Renal cortex interstitium (tissue), 11 donors: ENCODE measurements at regions not wholly inside any gene's neighbourhood (a gene's known extent, or its start where the extent isn't known, plus 50 kb on each side); places are given as distances from the start of the nearest gene placed in this dataset.

Experiments
- DNase-seq, 11 donors: peaks; one replicate each; pipeline ENCODE4 v3.0.0-alpha.2; 2013; ENCODE audit warnings: low read depth in 9 of 11, low spot score in 4 of 11; ENCODE audit errors: extremely low read depth in 1 of 11

DNA sequence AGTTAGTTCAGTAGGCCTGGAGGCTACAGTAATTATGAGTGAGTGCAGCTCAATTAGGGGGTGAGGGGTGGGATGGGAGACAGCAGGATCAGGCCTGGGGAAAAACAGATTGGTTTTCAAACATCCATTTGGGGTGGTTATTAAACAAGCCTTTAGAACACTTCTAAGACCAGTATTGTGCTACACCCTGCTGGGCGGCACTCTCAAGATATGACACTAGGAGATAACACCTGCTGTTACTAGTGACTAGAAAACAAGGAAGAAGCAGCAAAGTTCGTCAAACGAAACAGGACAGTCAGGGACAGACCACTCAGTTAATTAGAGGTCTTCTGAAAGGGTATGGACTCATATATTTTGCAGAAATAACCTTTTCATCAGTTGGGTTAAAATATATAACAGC, 353.6 kb downstream of the PTEN start:
- no peak for DNase-seq

DNA sequence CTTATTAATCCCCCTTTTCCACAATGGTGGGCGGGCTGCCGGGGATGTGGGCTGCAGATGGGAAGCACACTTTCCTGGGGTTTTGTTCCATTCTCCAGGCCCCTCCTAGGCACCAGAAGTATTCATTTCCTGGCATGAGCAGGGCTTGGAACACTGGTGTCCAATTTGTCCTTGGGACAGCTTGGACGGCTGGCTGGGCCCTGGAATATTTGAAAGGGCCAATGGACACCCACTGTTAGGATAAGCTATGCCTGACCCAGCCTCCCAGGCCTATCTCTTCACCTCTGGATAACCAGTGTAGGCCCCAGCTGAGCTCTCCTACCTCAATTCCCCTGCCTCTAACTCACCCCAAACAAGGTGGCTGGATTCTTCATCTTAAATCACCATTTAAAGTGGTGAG, 354.9 kb downstream of the PTEN start:
- no peak for DNase-seq

DNA sequence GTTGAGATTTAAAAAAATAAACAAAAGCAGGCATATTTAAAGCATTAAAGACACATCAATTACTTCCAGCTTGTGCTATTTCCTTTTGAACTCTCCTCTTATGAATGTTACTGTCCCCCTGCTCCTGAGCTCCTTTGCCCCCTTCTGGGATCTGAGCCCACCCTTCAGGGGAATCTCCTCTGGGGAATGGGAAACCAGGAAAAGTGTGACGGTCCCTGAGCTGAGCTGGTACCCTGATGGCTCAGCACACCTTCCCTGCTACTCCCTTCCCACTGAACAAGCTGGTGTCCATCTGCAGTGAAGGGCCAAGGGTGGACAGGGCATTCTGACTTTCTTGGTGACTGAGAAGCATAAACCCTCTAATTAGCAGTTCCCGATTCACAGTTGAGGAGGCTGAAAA, 356.3 kb downstream of the PTEN start:
- DNase-seq, result no peak

DNA sequence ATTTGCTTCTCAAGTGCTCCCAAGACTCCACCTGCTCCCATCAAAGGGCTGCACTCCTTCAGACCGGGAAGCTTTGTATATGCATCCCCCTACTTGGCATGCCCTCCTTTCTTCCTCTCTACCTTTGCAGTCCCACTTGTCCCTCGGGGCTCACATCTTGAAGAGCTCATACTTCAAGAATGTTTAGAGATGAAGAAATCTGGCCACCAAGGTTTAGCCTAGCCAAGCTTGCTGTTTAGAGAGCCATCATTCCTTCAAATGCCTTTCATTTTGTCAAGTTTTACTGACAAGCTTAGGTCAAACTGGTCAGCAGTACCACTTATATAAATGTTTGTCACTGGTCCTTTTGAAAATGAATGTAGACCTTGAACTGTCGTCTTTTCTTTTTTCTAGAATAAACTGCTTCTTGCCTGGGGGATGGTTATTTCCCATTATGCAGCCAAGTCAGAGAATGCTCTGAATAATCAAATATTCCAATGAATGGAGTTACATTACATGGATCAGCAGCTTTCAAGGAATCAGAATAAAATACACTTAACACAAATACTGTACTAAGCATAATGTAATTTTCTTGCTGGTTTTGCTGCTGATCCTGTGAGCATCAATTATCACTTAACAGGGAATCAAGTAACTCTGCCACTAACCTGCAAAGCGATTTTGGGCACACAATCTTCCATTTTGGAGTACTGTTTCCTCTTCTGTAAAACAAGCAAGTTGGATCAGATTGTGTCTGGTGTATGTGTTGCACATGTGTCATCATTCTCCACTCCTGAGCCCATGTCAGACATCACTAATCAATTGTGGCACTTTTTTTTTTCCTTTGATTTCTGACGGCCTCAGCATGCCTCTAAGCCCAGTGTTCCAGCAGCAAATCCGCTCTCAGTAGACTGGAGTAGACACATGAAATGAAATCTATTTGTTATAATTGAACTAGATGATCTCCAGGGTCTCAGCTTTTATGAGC, 357.9 kb downstream of the PTEN start:
- DNase-seq, result no peak

DNA sequence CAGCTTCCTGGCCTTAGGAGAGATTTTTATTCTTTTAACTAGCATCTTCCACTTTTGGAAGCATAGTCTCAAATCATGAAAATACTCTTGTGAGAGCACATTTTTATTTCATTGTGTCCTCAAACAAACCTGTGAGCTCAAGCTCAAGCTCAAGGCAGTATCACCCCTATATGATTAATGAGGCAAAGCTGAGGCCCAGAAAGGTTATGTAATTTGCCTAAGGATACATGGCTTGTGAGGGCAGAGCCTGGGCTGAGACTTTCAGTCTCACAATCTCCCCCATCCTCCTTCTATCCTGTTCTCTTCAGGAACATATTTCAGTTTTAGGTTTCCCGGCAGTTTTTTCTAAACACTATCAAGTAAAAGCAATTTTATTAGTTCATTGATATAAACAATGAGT, 359.5 kb downstream of the PTEN start:
- no peak for DNase-seq
